GM12873 (cell line): ENCODE measurements at regions not wholly inside any gene's neighbourhood (a gene's known extent, or its start where the extent isn't known, plus 50 kb on each side); places are given as distances from the start of the nearest gene placed in this dataset.

Experiments
- CTCF ChIP-seq: IDR thresholded peaks from 2 replicates; pipeline ENCODE4 v1.5.1; 2012; ENCODE audit warnings: low read depth, mild to moderate bottlenecking, moderate library complexity, low read length, control low read depth; ENCODE audit not compliant: insufficient read depth; ENCODE audit errors: missing control alignments

DNA sequence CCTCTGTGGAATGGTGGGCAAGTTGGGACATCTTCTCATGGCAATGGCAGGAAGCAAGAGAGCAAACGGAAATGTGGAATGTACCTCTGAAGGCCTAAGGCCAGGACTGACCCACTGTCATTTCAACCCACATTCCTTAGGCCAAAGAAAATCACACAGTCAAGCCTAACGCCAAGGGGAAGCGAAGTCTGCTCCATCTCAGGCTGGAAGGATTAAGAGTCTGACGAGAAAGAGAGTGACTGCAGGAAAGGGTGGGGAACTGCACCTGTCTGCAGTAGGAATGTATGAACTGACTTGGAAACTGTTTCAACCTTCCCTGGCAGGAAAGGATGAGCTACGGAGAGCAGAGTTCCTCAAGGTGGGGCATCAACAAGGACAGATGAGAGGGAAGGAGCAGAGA, 90.2 kb upstream of the TAS2R1 start:
- TF ChIP-seq CTCF = no peak

- TF ChIP-seq CTCF = no peak
Measured at GRCh38 chr5:9716838-9717281, 86.7 kb upstream of the TAS2R1 start.

- TF ChIP-seq CTCF = no peak
Measured at GRCh38 chr5:9715891-9716335, 85.8 kb upstream of the TAS2R1 start.

DNA sequence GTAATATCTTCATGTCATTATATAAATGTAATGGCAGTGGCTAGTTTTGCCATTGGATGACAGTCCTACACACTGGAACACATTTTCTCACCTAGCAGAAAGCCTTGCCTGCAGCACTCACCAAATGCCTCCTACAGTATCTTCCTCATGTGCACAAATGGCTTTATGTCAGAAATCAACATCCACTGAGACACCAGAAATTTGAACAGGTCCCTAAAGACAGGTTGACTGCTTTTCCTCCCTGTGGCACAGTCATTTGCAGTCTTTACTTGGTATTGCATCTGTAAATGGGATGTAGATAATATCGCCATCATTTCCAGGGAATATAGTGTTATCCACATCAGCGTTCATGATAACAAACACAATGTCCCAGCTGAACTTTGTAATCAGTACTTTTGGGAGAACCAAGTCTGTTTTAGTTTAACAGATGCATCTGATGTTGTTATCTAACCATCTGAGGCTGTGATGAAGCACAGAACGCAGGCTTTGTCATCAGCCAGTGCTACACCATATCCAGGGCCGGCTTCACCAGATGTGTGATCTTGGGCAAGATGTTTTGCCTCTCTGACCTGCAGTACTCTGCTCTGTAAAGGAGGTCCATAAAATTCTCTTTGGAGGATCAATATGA, 83.9 kb upstream of the TAS2R1 start:
- no peak for TF ChIP-seq CTCF

DNA sequence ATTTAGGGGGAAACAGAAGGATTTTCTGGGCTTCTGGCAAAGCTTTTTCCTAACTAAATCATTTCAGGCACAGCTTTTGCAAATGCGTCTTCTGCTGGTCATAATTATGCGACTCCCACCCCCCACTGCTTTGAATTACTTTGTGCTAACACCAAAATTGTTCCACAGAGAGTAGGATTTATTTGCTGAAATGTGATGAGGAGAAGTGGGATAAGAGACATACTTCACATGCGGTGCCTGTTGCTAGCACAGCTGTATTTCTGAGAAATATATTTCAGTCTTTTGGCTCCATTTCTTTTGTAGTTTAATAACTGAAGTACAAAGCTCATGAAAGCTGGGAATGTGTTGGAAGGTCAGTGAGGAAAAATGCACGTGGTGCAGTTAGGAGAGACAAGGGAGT, 83.2 kb upstream of the TAS2R1 start:
- no peak for TF ChIP-seq CTCF

GRCh38 chr5:9712911-9713310, 82.8 kb upstream of the TAS2R1 start:
- no peak for TF ChIP-seq CTCF

- TF ChIP-seq CTCF = no peak
Measured at GRCh38 chr5:9712506-9712905, 82.4 kb upstream of the TAS2R1 start.
